H1 (cell line): ENCODE measurements at regions not wholly inside any gene's neighbourhood (a gene's known extent, or its start where the extent isn't known, plus 50 kb on each side); places are given as distances from the start of the nearest gene placed in this dataset.

Experiments
- CTCF ChIA-PET: fragments of 300-600 bp; sonication (Branson Sonifier 250); formaldehyde crosslinking; loops from one replicate; lab custom pipeline; 2021; ENCODE audit not compliant: partially characterized antibody; lab: Charles Lee
- POLR2A ChIA-PET: fragments of 300-600 bp; sonication (Branson Sonifier 250); formaldehyde crosslinking; loops from one replicate; lab custom pipeline; 2021; ENCODE audit warnings: inconsistent platforms; ENCODE audit not compliant: partially characterized antibody; lab: Charles Lee
- DNase-seq, 2 experiments: peaks; one replicate each; pipeline versions ENCODE4 v3.0.0 to v3.0.0-alpha.2; 2010 to 2022; ENCODE audit warnings: low spot score in 2 of 2, low read depth in 1 of 2, mixed read lengths in 1 of 2
- FAIRE-seq: peaks from 2 replicates; lab custom pipeline; 2011; peaks lifted over from hg19 to GRCh38; lab: Jason Lieb, UNC
- H2AFZ ChIP-seq: 2 replicates; pipeline ENCODE4 v1.8.1; 2012; ENCODE audit warnings: low read length, inconsistent platforms
- H2AK5ac ChIP-seq: 2 replicates; pipeline ENCODE4 v1.6.1; 2013; ENCODE audit warnings: low read depth, low read length
- H2BK120ac ChIP-seq: replicated peaks from 2 replicates; pipeline ENCODE3; 2013; ENCODE audit warnings: low read depth, low read length, inconsistent platforms
- H2BK12ac ChIP-seq: 2 replicates; pipeline ENCODE4 v1.6.1; 2013; ENCODE audit warnings: low read depth, low read length
- H2BK15ac ChIP-seq: 2 replicates; pipeline ENCODE4 v1.6.1; 2013; ENCODE audit warnings: low read length
- H2BK20ac ChIP-seq: 2 replicates; pipeline ENCODE4 v1.6.1; 2013; ENCODE audit warnings: low read length
- H2BK5ac ChIP-seq: 2 replicates; pipeline ENCODE4 v1.6.1; 2013; ENCODE audit warnings: low read depth, low read length
- H3K14ac ChIP-seq: 2 replicates; pipeline ENCODE4 v1.6.1; 2013; ENCODE audit warnings: inconsistent platforms; ENCODE audit not compliant: insufficient read length
- H3K18ac ChIP-seq: 2 replicates; pipeline ENCODE4 v1.6.1; 2013; ENCODE audit warnings: low read length; ENCODE audit errors: extremely low read depth
- H3K23ac ChIP-seq: 2 replicates; pipeline ENCODE4 v1.6.1; 2013; ENCODE audit warnings: inconsistent platforms; ENCODE audit not compliant: insufficient read length
- H3K23me2 ChIP-seq: 2 replicates; pipeline ENCODE4 v1.6.1; 2013; ENCODE audit warnings: low read depth, low read length
- H3K27ac ChIP-seq: 2 replicates; pipeline ENCODE4 v1.6.1; 2011; ENCODE audit warnings: low read depth, low read length, inconsistent platforms
- H3K27me3 ChIP-seq, 4 experiments: replicated peaks in 1 of 4; 1 replicate in 1 of 4; 2 replicates in 3 of 4; pipeline versions ENCODE4 v1.6.1 to v1.8.1; 2011 to 2013; ENCODE audit warnings: low read length in 3 of 4, mild to moderate bottlenecking in 3 of 4, inconsistent platforms in 2 of 4, mixed read lengths in 2 of 4, moderate library complexity in 1 of 4; ENCODE audit not compliant: control insufficient read depth in 3 of 4, insufficient read depth in 3 of 4; ENCODE audit errors: extremely low read depth in 1 of 4
- H3K36me3 ChIP-seq, 4 experiments: 2 replicates each; pipeline versions ENCODE4 v1.6.1 to v1.8.1; 2011 to 2013; ENCODE audit warnings: mild to moderate bottlenecking in 4 of 4, low read length in 3 of 4, moderate library complexity in 2 of 4, control low read depth in 1 of 4, inconsistent platforms in 1 of 4; ENCODE audit not compliant: insufficient read depth in 4 of 4, control insufficient read depth in 2 of 4
- H3K4ac ChIP-seq: replicated peaks from 2 replicates; pipeline ENCODE3; 2013; ENCODE audit warnings: low read length, low read depth, mixed read lengths, inconsistent platforms; ENCODE audit not compliant: insufficient read length
- H3K4me1 ChIP-seq, 4 experiments: replicated peaks in 1 of 4; 1 replicate in 1 of 4; 2 replicates in 3 of 4; pipeline versions ENCODE4 v1.6.1 to v1.8.1; 2011 to 2013; ENCODE audit warnings: low read length in 3 of 4, inconsistent platforms in 2 of 4, mixed read lengths in 1 of 4; ENCODE audit not compliant: insufficient read depth in 4 of 4, control insufficient read depth in 3 of 4
- H3K4me2 ChIP-seq, 2 experiments: 2 replicates each; pipeline versions ENCODE4 v1.6.1 to v1.8.1; 2011 to 2013; ENCODE audit warnings: low read depth in 2 of 2, low read length in 2 of 2, control low read depth in 1 of 2, inconsistent platforms in 1 of 2, mild to moderate bottlenecking in 1 of 2; ENCODE audit not compliant: insufficient read depth in 1 of 2
- H3K4me3 ChIP-seq, 4 experiments: fragments of 200-600, 300-600 bp in 1 of 4; sonication (generic), shearing (Covaris generic), sonication (Bioruptor Twin) in 1 of 4; 2 replicates each; pipeline versions ENCODE4 v1.5.1 to v1.8.1; 2011 to 2016; ENCODE audit warnings: low read length in 4 of 4, low read depth in 3 of 4, control low read depth in 2 of 4, inconsistent platforms in 2 of 4, mild to moderate bottlenecking in 2 of 4, mixed read lengths in 1 of 4, moderate library complexity in 1 of 4; ENCODE audit not compliant: insufficient read depth in 2 of 4; ENCODE audit errors: extremely low read depth in 1 of 4
- H3K56ac ChIP-seq: replicated peaks from 2 replicates; pipeline ENCODE3; 2013; ENCODE audit warnings: low read depth, mild to moderate bottlenecking, mixed read lengths, low read length, inconsistent platforms; ENCODE audit not compliant: insufficient read length
- H3K79me1 ChIP-seq: 2 replicates; pipeline ENCODE4 v1.6.1; 2013; ENCODE audit warnings: low read depth, low read length, control low read depth
- H3K79me2 ChIP-seq, 2 experiments: 2 replicates each; pipeline versions ENCODE4 v1.6.1 to v1.8.1; 2012 to 2013; ENCODE audit warnings: low read length in 2 of 2, mild to moderate bottlenecking in 2 of 2, inconsistent platforms in 1 of 2; ENCODE audit not compliant: insufficient read depth in 2 of 2, control insufficient read depth in 1 of 2
- H3K9ac ChIP-seq, 4 experiments: replicated peaks in 1 of 4; 1 replicate in 1 of 4; 2 replicates in 3 of 4; pipeline versions ENCODE4 v1.6.1 to v1.8.1; 2011 to 2013; ENCODE audit warnings: low read depth in 3 of 4, low read length in 3 of 4, control low read depth in 2 of 4, mild to moderate bottlenecking in 2 of 4, moderate library complexity in 2 of 4, inconsistent platforms in 1 of 4; ENCODE audit errors: extremely low read depth in 1 of 4
- H3K9me3 ChIP-seq, 2 experiments: 2 replicates each; pipeline versions ENCODE4 v1.6.1 to v1.8.1; 2012 to 2013; ENCODE audit warnings: mild to moderate bottlenecking in 2 of 2, moderate library complexity in 2 of 2, control low read depth in 1 of 2, inconsistent platforms in 1 of 2, low read depth in 1 of 2, low read length in 1 of 2, mixed read lengths in 1 of 2; ENCODE audit not compliant: insufficient read depth in 2 of 2
- H4K20me1 ChIP-seq, 2 experiments: replicated peaks in 1 of 2; 2 replicates each; pipeline versions ENCODE3 to v1.8.1; 2011 to 2013; ENCODE audit warnings: inconsistent platforms in 2 of 2, low read length in 2 of 2, mild to moderate bottlenecking in 1 of 2; ENCODE audit not compliant: insufficient read depth in 2 of 2, control insufficient read depth in 1 of 2
- H4K5ac ChIP-seq: 2 replicates; pipeline ENCODE4 v1.6.1; 2013; ENCODE audit warnings: low read length, low read depth, mixed read lengths, inconsistent platforms; ENCODE audit not compliant: insufficient read length
- H4K8ac ChIP-seq: 2 replicates; pipeline ENCODE4 v1.8.0; 2013; ENCODE audit warnings: mild to moderate bottlenecking, moderate library complexity, low read length, inconsistent platforms; ENCODE audit not compliant: insufficient read depth; ENCODE audit errors: extremely low read depth
- H4K91ac ChIP-seq: replicated peaks from 2 replicates; pipeline ENCODE3; 2013; ENCODE audit warnings: low read length, mixed read lengths, inconsistent platforms; ENCODE audit not compliant: insufficient read length
- CBX8 ChIP-seq: fragments of 300-800, 300-1000 bp; sonication (generic); IDR thresholded peaks from 2 replicates; pipeline ENCODE4 v1.7.1; 2016; ENCODE audit warnings: low read depth, low read length, borderline replicate concordance
- CTCF ChIP-seq, 3 experiments: IDR thresholded peaks; 1 replicate in 2 of 3; 2 replicates in 1 of 3; pipeline versions ENCODE4 v1.5.1 to v1.6.1; 2011; ENCODE audit warnings: low read length in 3 of 3, mild to moderate bottlenecking in 3 of 3, inconsistent platforms in 2 of 3, low read depth in 1 of 3, moderate library complexity in 1 of 3; ENCODE audit not compliant: insufficient read depth in 1 of 3; ENCODE audit errors: control extremely low read depth in 1 of 3
- RAD21 ChIP-seq, 2 experiments: IDR thresholded peaks in 1 of 2; conservative IDR thresholded peaks in 1 of 2; 2 replicates each; pipeline ENCODE4 v1.6.1; 2011; ENCODE audit warnings: low read depth in 2 of 2, low read length in 2 of 2, improper control_type of control experiment in 1 of 2, inconsistent platforms in 1 of 2, mild to moderate bottlenecking in 1 of 2, moderate library complexity in 1 of 2
- WGBS, 2 experiments: shearing (Covaris generic) in 1 of 2; methylation state at CpG; one replicate each; pipeline versions ENCODE4 v1.1.6 to v1.1.7; 2013 to 2015; ENCODE audit warnings: low lambda C conversion rate in 2 of 2, mixed read lengths in 2 of 2, inconsistent platforms in 1 of 2, low coverage in 1 of 2, missing lambda C conversion rate in 1 of 2; ENCODE audit not compliant: insufficient replicate concordance in 2 of 2, insufficient coverage in 1 of 2, insufficient read length in 1 of 2; ENCODE audit errors: extremely low coverage in 1 of 2, missing lambda C conversion rate in 1 of 2; 5-methylcytosine and 5-hydroxymethylcytosine counted together

- H3K18ac ChIP-seq = no peak overlapping the region
- TF ChIP-seq CBX8 = no peak
- TF ChIP-seq RAD21 (IDR thresholded peaks at IDR 0.05 in 1 of 2, conservative IDR thresholded peaks at IDR 0.05 in 1 of 2; ENCODE audit: low read depth in 2 of 2, low read length in 2 of 2) = peak; percentile 37 to 57; a peak in 3 of 4 replicates
- TF ChIP-seq CTCF (IDR thresholded peaks at IDR 0.05; ENCODE audit: control extremely low read depth in 1 of 3, insufficient read depth in 1 of 3, low read depth in 1 of 3, low read length in 3 of 3) = peak; percentile 20 to 25 (median 23); a peak in 3 of 4 replicates
- TF ChIP-seq, all 59 proteins: peak for 2
- POLR2A ChIA-PET = no interaction called here
- H2AFZ ChIP-seq = no peak overlapping the region
- no peak overlapping the region for H3K27ac ChIP-seq
- no peak overlapping the region for H3K4ac ChIP-seq
- H2BK12ac ChIP-seq = no peak overlapping the region
- CTCF ChIA-PET = interaction anchor here (0.7 to 1.1 kb wide), 4 partner anchors 8 to 137 kb away, joined by 3 to 9 read pairs (median 4); no protein-coding TSS in a partner anchor
- H4K20me1 ChIP-seq = no peaks in the 10 kb centered on the region
- H4K8ac ChIP-seq = no peak overlapping the region
- no peak overlapping the region for H2BK5ac ChIP-seq
- no peak overlapping the region for H3K14ac ChIP-seq
- H2BK15ac ChIP-seq = no peak overlapping the region
- no peak overlapping the region for H2BK20ac ChIP-seq
- H2BK120ac ChIP-seq = no peak overlapping the region
- 67% methylated on average over 8 of the region's 10 CpGs; no CpG with 5 or more reads in 1 of the 2 experiments for WGBS, 2 experiments
- no peak overlapping the region for H3K4me2 ChIP-seq
- no peaks in the 10 kb centered on the region for H3K79me2 ChIP-seq
- H3K23me2 ChIP-seq = no peaks in the 10 kb centered on the region
- DNase-seq (no peak), FAIRE-seq (no peak)
- no peaks in the 10 kb centered on the region for H3K27me3 ChIP-seq
- H2AK5ac ChIP-seq = no peak overlapping the region
- no peak overlapping the region for H3K4me3 ChIP-seq
- H3K4me1 ChIP-seq = peaks cover 0 to 8% (median 1%) of the 10 kb centered on the region in 4 experiments; a peak in 4 of 7 replicates
- H3K56ac ChIP-seq = no peak overlapping the region
- no peaks in the 10 kb centered on the region for H3K9me3 ChIP-seq
- H3K36me3 ChIP-seq = no peaks in the 10 kb centered on the region
- no peak overlapping the region for H3K23ac ChIP-seq
- H4K5ac ChIP-seq = no peak overlapping the region
- H3K9ac ChIP-seq = no peak overlapping the region
- H4K91ac ChIP-seq = no peak overlapping the region
- no peaks in the 10 kb centered on the region for H3K79me1 ChIP-seq
These were observed 234.1 kb downstream of the BCL11B start for GRCh38 chr14:99037777-99038430.
